ENCODE measurements at regions not wholly inside any gene's neighbourhood (a gene's known extent, or its start where the extent isn't known, plus 50 kb on each side); places are given as distances from the start of the nearest gene placed in this dataset.
A peak's percentile ranks its signal among the peaks of the same experiment; 100 is the strongest.
"Not testable (repeated sequence)": the region's sequence is repeated elsewhere in the genome, so short reads cannot be mapped to it uniquely, and the experiment has no call there.

GRCh38 chr1:221025956-221026355 lies 146.7 kb downstream of the HLX start:
- no peak for DNase-seq (ENCODE audit: low spot score)

GRCh38 chr1:221029981-221030649 lies 150.9 kb downstream of the HLX start:
- no peak for DNase-seq (ENCODE audit: low spot score)

DNA sequence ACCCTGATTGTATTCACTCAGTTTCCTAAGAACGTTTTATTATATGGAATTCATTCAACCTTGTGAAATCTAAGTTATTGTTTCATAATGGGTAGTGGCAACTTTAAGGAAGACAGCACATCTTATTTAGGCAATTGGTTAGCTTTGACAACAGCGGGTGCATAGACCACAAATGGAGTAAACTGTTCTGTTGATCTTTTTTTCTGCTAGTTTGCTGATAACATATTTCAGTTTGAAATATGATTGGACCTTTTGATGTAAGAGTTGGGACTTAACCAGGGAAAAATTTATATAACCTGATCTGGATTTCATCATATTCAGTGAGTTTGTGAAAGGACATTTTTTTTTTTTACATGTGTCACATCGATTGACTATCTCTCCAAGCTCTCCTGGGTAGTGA lies 151.7 kb downstream of the HLX start:
- no peak for DNase-seq (ENCODE audit: low spot score)

DNA sequence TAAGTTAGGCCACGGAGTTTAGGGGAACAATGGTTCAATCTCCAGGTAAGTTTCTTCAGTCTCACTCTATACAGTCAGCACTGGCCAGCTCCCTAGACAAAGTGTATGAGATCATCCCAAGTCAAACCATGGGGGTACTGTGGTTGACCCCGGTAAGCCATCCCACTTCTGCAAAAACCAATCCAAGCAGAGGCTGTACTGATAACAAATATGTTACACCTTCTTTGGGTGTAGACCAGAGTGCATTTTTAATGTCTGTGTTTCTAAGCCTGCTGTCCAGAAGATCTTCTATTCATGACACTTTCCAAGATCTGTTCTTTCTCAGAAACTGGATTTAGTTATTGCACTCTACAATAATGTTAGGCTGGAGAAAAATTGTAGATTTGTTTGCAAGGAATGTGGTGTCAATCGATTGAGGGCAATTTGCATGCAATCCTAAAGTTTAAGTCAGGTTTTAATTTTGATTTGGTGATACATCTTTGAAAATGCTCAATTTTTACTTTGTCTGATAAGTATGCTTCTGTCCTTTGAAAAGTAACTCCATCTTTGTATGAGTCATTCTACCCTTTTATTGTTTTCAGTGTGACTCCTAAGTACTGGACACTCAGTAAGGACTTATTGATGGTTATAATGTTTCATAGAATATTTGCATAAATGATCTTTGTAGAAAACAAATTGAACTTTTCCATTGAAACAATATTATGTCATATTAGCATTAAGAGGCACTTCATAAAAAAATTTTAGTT lies 152.4 kb downstream of the HLX start:
- DNase-seq (ENCODE audit: low spot score): no peak

DNA sequence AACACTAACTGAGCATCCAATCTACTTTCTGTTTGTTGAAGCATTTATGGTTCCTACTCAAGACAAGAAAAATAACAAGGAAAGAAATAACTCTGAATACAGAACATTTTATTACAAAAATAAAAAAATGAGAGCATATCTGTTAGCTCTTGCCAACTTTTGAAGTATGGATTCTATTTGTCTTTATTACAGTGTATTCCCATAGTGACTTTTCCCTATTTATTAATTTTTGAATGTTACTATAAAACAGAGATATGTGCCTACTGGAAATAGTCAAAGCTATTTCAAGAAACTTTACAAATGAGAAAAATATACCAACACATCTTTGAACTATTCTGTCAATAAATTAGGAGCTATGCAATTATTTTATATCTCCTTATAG lies 153.0 kb downstream of the HLX start:
- no peak for DNase-seq (ENCODE audit: low spot score)

- no peak for DNase-seq (ENCODE audit: low spot score)
Measured at GRCh38 chr1:221032637-221033280, 153.5 kb downstream of the HLX start.

GRCh38 chr1:221035662-221036153 lies 156.5 kb downstream of the HLX start:
- DNase-seq (ENCODE audit: low spot score): no peak

- DNase-seq (ENCODE audit: low spot score): no peak
Measured at GRCh38 chr1:221039616-221040015, 160.4 kb downstream of the HLX start.

- DNase-seq (ENCODE audit: low spot score): no peak
Measured at GRCh38 chr1:221040101-221040500, 160.9 kb downstream of the HLX start.

DNA sequence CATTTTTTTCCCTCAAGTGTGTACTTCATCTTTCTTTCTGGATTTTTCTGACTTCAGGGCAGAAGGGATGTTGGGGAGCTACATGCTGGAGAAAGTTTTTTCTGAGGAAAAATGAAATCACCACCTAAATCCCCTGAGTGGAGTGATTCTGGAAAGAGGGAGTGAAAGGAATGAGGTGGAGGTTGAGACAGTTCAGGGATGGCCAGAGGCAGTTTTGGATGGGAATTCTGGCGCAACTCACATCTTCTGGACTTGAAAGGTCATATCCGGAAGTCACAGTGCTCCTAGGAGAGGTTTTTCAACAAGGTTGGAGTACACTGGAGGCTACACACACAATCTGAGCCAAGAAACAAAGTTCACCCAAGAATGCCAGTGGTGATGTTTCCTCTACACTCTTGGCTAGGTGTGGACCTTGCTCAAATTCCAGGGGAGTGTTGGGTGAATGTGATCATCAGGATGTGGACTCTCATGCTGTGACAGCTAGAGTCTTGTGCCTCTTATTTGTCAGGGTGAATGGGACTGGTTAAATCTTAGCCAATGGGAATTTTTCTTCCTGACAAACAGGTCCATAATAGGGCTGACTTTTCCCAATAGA lies 161.5 kb downstream of the HLX start:
- DNase-seq (ENCODE audit: low spot score): no peak

DNA sequence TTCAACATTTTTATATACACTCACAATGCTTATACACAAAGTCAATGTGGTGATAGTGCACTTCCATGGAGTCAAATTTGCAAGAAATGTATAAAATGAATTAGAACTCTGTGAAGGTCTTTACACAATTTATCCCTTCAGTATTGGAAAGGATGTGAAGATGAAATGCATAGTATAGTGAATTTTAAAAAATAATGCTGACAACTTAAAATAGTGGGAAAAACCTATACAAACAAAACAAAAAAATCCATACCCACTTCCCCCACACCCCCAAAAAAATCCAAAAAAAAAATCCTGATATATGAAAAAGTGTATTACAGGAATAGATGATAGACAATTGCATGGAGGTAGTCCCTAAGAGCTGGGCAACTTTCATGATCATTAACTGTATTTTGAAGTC lies 165.3 kb downstream of the HLX start:
- no peak for DNase-seq (ENCODE audit: low spot score)

DNA sequence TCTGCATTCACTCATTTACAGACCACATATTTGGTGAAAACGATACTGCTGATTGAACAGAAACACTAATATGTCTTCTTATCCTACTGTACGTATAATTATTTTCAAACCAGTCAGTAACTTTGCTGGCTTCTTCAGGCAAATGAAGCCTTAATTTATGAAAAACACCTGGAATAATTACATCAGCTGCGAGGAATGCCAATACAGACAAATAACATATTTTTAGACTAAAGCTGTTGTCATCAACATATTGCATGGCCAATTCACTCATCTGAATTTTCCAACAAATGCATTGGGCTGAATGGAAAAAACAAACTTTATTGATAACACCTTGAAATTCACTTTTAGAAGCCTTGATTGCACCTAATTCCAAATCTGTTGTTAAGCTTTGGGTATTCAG lies 165.9 kb downstream of the HLX start:
- no peak for DNase-seq (ENCODE audit: low spot score)

- peak; percentile 68 for DNase-seq (ENCODE audit: low spot score)
Measured at GRCh38 chr1:221045842-221046831, 166.9 kb downstream of the HLX start.

GRCh38 chr1:221051391-221051790 lies 172.1 kb downstream of the HLX start:
- DNase-seq (ENCODE audit: low spot score): not testable (repeated sequence)

DNA sequence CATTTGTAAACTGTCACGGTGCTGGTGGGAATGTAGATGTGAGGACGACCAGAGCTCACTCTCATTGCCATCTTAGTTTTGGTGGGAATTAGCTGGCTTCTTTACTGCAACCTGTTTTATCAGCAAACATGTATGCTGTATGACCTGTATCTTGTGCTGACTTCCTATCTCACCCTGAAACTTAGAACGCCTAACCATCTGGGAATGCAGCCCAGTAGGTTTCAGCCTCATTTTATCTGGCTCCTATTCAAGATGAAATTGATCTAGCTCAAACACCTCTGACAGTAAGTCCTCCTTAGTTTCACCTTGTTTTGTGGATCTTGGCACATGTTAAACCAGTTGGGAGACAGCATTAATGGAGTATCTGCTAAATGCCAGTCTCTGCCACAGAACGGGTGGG lies 174.6 kb downstream of the HLX start:
- no peak for DNase-seq (ENCODE audit: low spot score)

DNA sequence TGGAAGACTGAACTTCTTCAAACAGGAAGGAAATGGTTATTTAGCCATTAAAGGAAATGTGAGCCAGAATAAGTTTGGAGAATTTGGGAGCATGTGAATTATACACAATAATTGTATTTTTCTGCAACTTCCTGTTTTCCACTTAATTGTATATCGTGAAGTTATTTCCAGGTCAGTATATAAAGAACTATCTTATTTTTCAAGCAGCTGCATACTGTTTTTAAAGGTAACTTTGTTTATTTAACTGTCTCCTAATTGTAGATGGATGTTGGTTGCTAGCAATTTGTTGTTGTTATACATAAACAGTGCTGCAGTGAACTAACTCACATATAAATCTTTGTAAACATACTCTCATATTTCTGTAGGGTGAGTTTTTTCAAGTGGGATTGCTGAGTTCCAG lies 180.3 kb downstream of the HLX start:
- no peak for DNase-seq (ENCODE audit: low spot score)

DNA sequence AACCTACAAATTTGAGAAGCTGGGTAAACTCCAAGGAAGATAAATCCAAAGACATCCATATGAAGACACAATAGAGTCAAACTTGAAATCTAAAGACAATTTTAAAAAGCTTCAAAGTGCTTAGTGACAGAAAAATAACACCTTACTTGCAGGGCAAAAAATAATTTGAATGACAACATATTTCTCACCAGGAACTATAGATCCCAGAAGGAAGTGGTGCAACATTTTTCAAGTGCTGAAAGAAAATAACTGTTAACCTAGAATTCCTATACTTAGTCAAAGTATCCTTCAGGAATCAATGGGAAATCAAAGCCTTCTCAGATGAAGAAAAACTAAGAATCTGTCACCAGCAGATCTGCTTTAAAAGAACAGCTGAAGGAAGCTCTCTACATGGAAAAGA lies 184.4 kb downstream of the HLX start:
- DNase-seq (ENCODE audit: low spot score): no peak

DNA sequence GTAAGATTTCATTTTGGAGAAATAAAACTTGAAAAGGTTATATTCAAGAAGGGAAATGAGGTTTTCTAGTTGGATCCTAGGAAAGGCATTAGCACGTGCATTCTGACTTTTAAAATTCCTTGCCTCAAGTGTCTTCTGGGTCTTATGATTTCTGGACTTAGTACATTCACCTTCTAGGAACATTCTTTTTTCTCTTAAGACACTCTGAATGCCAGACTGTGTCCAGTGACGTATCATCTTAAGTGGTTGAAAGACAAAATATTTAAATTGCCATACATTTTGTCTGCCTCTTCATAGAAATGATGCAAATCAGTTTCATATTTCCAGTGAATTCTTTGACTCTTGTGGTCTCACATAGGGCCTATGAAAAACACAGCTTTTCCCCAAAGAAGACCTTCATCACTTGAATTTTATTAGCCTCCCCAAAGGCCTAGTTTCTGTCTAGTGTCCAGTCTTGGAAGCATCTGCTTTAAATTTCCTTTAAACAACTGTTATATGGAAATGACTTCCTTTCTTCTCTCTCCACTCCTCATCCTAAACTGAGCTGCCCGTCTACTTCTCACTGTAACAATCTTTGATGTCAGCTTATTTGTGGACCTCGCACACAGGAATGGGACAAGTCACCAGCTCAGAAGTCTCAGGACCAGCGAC lies 187.2 kb downstream of the HLX start:
- no peak for DNase-seq (ENCODE audit: low spot score)

GRCh38 chr1:221067721-221068120 lies 188.5 kb downstream of the HLX start:
- DNase-seq (ENCODE audit: low spot score): no peak

DNA sequence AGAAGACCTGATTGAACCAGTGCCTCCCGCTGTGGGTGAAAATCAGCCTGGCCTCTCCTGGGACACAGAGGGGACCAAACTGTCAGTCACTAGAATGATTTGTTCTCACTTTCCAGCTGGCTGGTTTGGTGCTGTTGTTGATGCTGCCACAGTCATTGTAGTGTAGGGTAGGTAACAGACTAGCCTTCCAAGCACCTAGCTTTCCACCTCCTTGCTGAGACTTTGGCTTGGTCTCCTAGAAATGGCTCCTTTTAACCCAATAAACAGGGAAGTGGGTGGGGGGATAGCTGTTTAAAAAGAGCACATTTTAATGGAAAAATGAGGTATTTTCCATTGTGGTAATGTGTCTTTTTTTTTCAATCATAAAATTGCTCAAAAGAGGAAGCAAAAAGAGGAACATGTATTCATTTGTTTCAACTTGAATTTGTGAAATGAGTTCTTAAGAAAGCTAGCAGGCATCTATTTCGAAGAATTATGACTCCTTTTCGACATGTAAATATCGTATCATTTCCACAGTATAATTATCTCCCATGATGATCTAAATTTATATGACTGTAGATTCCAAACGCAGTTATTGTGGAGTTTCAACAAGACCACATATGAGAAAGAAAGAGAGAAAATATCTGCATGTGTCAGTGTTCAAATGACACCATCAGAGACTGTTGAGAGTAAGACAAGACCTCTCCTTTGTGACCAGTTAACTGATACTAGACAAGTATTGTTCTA lies 190.1 kb downstream of the HLX start:
- DNase-seq (ENCODE audit: low spot score): peak; percentile 70
